GM21423 (cell line): ENCODE measurements at regions not wholly inside any gene's neighbourhood (a gene's known extent, or its start where the extent isn't known, plus 50 kb on each side); places are given as distances from the start of the nearest gene placed in this dataset.

Source experiments
- ATAC-seq: cut with Tn5 transposase; IDR thresholded peaks from one replicate; pipeline ENCODE4 v1.9.1; 2021; ENCODE audit warnings: mild to moderate bottlenecking, moderate library complexity; ENCODE audit not compliant: unreplicated experiment

DNA sequence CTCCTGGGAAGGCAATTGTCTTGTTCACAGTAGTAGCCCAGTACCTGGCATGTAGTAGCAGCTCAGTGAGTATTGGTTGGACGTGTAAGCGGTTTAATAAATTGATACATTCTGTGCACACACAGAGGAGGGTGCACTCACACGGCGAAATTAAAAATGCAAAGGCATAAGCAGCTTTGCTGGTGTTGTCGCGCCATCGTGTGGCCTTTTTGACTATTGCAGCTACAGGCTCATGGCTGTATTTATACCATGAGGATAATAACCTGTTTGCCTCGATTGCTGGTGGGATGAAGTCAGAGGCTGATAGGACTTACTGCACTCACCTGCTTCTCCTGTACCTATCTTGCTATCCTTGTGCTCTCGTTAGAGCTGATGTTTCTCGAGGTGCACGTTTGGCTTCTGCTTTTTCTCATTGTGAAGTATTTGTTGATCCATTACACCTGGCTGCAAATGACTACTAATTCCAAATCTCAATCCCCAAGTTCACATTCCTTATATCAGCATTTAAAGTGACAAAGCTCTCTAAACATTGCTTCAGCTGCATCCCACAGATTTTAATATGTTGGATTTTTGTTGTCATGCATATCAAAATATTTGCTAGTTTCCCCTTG, 61.5 kb downstream of the TBXT start:
- ATAC-seq: peak; percentile 87

DNA sequence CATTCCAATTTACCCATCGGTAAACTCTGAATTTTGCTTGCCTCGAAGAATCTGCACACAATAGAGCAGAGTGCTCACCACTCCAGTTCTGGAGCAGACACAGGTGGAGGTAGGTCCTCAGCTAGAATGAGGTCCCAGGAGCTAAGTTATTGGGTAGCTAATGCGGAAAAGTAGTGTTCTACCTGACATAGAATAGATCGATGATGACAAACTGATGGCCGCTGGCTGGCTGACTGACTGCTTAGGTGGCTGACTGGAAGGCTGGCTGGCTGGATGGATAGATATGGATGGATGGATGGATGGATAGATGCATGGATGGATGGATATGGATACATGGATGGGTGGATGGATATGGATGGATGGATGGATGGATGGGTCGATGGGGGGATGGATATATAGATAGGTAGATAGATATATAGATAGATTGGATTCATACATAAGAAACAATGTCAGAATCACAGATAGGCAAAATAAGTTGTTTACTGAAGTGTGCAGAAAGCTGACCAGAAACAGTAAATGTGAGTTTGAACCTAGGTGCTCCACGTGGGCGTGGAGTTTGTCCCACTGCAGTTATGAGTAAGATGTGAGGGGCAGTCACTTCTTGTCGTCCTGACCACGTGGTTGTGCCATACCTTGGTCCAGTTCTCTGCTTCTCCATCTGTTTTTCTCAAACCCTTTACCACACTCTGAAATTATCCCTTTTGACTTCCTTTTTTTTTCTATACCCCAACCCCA, 62.1 kb downstream of the TBXT start:
- ATAC-seq: no peak

DNA sequence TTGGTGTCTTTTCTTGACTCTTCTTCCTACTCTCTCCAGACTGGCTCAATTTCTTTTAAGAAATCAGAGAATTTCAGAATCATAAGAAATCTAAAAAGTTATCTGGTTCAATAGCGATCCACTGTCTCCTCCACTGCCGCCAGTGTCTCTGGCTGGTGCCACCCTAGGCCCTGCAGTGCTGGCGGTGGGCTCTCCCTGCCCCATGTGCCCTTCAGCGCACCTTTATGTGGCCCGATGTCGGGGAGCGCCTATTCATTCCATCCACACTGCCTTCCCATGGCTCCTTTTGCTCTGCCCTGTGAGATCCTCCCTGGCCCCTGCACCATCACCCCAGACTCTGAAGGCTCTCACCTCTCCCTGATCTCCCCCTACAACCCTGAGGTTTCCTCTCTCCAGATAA, 62.8 kb downstream of the TBXT start:
- no peak for ATAC-seq

DNA sequence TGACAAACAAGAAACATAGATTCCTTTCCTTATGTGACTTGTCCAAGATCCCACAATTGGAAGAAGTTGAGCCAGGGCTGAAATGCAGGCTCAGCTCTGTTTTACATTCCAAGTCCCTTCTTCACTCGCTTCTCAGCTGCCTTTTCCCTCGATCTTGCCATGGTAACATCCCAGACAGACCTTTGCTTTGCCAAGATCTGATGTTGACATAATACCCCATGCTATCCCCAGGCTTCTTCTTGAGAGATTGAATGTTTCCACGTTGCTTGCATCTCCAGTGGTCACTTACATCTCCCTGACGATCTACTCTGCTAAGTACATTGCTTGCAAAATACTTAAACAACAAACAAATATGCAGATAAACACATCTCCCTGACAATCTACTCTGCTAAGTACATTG, 63.5 kb downstream of the TBXT start:
- ATAC-seq: no peak

DNA sequence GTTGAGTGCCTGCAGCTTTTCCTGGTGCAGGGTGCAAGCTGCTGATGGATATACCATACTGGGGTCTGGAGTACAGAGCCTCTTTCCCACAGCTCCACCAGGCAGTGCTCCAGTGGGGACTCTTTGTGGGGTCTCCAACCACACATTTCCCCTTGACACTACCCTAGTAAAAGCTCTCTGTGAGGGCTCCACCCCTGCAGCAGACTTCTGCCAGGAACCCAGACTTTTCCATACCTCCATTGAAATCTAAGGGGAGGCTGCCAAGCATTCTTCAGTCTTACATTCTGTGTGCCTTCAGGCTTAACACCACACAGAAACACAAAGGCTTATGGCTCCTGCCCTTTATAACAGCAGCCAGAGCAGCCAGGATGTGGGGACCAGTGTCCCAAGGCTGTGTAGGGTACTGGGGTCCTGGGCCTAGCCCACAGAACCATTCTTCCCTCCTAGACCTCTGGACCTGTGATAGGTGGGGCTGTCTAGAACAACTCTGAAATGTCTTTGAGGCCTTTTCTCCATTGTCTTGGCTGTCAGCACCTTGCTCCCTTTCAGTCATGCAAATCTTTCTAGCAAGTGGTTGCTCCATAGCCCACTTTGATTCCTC, 65.7 kb downstream of the TBXT start:
- no peak for ATAC-seq

DNA sequence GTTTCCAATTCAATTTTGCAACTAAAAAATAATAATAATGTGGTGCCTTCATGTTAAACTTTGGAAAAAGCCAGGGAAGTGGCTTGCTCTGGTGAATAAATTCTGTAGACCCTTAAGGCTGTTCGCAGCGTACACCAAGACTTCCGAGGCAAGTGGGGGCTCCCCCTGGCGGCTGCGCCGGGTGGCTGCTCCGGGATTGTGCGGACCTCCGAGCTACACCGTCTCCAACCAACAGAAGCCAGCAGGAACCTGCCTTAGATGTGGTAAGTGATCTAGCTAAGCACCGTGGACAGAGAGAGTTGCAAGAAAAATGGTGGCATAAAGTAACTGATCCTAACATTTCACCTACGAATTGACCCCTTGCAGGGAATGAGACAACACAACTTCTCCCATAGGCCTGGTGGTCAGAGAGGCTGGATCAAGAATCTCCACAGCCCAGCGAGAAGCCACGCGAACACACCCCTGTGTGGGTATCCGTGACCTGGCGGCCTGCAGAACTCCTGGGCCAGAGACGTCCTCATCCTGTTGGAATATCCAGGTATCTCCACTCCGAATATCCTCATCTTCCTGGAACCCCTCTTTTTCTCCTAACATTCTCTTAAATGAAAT, 69.6 kb downstream of the TBXT start:
- ATAC-seq: no peak

DNA sequence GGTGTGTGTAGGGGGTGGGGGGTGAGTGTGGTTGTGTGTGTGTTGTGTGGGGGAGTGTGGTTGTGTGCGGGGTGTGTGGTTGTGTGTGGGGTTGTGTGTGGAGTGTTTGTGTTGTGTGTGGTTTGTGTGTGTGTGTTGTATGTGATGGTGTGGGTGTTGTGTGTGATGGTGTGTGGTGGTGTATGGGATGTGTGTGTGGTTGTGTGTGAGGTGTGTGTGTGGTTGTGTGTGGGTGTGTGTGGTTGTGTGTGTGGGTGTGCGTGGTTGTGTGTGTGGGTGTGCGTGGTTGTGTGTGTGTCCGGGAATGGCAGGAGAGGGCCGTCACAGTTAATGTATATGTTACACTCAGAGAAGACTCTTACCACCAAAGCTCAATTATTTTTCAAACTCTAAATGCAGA, 79.8 kb downstream of the TBXT start:
- no peak for ATAC-seq

DNA sequence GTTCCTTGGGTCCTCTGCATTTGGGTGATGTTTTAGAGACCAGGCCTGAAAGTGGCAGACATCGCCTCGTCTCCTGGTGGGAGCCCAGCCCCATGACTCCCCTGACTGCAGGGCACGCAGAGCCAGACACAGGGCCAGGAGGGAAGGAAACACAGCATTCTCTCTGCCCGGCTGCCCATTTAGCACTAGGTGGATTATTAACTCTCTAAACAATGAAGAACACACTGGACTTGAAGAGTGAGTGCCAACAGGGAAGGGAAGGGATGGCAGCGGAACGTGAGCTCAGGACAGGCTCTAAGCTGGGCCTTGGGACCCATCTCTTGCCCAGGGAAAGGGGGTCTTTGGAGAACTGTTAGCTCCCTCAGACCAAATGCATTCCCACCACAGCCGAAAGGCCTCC, 80.4 kb downstream of the TBXT start:
- ATAC-seq: no peak

DNA sequence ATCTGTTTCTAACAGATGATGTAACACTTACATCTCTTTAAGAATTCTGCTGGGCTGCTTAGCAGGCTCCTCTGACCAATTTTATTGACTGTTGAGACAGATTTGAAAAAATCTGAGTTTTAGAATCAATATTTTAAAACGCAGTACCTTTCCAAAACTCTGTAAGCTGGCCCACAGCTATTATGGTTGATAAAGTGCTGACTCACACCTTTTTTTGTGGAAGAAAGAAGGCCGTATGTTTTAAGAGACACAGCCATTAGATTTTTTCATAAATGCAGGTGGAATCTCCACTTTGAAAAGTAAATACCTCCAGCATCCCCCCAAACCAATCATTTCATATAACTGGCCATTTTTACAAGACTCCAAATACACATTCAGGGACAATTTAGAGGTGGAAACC, 82.2 kb downstream of the TBXT start:
- ATAC-seq: no peak

DNA sequence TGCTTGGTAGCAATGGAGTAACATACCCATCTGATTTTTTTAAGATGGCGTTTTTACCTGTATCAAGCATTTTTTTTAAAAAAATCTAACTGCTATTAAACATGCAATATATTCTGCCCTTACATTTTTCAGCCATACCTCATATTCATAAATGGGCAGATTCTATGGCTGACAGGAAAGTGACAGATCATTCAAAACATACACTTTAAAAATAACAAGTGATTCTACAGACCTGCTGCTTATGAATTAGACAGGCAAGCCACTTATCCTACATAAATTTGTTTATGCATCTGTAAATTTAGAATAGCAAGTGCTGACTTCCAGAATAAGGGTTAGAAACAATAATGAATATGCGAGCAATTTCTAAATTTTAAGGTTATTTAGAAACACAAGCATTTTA, 82.7 kb downstream of the TBXT start:
- no peak for ATAC-seq

DNA sequence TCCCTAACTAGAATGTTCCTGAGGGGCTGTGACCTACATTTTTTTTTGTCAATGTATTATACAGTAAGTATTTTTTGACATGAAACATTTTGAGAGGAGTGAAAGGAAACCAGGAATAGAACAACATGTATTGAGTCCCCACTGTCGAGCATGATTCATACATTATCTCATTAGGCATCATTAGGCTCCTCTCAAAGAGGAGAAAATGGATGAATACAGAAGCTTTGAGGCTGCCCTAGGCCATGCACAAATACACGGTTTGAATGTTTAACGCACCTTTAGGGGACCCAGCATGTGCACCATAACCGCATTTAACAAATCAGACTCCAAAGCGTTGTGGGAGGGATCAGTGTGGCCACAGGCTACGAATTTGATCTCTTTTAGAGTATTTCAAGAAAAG, 87.8 kb downstream of the TBXT start:
- ATAC-seq: no peak

DNA sequence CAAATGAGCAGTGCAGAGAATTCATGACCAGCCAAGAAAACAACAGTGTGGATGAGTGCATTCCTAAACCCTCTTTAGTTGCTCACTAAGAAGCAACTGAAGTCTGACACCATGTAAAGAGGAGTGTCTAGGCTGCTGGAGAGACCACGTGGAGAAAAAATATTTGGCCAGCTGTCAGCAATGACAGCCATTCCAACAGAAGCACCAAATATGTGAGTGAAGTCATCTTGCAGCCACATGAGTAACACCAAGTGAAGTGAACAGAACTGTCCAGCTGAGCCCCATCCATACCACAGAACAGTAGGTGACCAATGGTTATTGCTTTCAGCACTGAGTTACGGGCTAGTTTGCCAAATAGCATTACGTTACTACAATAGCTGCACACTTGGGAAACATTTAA, 89.4 kb downstream of the TBXT start:
- ATAC-seq: no peak

DNA sequence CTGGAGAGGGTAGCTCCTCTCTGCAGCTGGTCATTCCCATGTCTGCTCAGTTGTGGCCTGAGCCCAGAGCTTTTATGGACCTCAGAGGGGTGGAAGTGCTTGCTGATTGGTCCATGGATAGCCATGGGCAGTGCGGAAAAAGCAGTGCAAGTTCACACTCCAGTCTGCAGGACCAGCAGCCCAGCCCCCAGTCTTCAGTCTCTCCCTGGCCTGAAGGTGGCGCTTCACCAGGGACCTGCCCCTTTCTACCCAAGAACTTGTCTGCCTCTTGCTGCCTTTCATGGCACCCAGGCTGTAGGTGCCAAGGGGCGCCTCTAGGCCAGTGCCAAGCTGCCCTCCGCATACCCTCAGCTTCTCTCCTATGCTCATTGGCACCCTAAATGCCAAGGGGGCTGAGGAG, 91.0 kb downstream of the TBXT start:
- no peak for ATAC-seq

DNA sequence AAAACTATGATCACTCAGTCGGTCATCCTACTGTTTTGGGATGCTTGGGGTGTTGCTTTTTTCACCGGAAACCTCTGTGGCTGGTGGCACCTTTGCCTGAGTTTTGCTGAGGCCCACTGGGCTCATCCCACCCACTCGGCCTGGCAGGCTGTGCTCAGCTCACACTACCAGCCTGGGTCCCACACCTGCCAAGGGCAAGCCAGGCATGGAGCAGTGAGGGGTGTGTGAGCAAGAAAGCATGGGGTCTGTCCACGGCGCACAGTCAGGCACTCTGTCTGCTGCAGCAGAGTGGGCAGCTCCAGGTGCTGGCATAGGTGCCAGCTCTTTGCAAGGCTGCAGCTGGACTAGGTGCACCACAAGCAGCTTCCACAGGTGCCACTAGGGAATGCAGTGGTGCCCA, 91.7 kb downstream of the TBXT start:
- ATAC-seq: no peak

DNA sequence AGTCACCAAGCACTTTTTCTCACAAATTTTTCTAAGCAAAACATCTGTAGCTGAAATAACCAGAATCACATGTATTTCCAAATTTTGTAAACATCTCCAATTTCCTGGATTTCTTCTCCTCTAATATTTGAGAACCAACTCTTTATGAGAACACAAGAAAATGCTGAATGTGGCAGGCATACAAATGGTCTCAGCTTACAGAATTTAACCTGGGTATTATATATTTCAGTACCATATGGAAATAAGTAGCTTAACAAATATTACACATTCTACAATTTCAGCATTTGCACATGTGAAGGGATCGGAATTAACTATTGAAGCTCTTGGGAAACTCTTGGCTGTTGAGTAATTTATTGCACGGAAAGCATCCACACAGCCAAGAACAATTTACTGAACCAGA, 92.5 kb downstream of the TBXT start:
- no peak for ATAC-seq

DNA sequence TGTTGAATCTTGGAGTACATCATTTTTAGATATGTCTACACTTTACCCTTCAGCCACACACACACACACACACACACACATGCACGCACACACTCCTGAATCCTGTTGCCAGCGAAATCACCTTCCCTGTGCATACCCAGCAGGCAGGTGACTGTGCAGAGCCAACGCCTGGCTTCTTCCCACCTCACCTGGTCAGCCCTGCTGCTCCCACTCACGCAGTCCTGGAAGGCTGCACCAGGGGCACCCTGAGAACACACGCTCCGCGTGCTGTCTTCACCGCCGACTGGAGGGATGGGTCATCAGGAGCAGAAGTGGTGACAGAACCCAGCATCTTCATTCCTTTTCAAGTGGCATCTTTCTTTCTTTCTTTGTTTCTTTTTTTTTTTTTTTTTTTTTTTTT, 94.6 kb downstream of the TBXT start:
- ATAC-seq: no peak

DNA sequence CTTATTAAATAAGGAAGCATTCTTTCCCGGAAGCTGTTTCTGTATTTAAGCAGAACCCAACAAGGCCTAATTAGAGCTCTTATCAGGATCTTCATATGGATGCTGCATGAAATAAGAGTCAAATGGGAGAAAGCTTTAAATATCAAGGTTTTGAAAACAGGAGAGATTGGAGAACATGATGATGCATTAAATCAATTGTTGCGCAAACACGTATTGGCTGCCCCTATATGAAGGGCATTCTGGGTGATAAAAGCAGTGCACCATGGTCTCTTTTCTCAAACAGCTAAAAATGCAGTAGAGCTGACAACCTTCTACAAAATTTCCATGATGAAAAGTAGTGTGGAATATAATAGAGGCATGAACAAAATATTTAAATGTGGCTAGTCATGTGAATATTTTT, 98.9 kb downstream of the TBXT start:
- no peak for ATAC-seq

DNA sequence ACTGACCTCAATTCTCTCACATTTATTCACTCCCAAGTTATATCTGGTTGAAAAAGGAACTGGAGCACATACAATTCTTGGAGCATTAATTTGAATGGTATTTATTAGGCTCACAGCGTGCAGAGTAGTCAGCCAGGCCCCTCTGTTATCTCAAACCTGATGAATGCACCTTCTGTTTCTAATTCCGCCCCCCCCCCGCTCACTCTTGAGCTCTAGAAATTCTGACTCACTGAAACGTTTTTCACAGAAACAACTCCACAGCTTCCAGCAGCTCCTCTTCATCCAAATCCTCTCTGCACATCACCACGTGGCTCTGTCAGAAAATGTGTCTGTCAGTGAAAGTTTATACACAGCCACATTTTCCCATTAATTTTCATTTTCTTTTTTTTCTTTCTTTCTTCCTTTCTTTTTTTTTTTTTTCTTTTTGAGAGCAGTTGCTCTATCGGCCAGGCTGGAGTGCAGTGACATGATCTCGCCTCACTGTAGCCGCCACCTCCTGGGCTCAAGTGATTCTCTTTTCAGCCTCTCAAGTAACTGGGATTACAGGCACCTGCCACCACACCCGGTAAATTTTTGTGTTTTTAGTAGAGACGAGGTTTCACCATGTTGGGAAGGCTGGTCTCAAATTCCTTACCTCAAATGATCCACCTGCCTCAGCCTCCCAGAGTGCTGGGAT, 109.4 kb downstream of the TBXT start:
- ATAC-seq: no peak

DNA sequence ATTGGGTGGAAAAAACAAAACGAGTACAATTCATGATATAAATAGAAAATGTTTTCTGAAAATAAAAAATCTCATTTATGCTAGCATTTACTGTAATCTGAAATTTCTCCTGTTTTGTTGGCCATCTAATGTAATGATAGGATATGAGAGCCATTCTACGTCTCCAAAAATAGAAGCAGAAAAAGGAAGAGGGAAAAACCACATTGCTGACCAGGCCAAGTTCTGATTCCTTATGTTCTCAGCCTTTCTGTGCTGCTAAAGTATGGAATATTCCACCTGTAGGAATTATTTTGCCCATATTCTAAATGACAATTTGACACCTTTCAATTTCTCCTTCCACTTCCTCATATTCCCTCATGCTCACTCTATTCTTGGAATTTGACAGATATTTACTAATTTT, 110.2 kb downstream of the TBXT start:
- ATAC-seq: no peak

DNA sequence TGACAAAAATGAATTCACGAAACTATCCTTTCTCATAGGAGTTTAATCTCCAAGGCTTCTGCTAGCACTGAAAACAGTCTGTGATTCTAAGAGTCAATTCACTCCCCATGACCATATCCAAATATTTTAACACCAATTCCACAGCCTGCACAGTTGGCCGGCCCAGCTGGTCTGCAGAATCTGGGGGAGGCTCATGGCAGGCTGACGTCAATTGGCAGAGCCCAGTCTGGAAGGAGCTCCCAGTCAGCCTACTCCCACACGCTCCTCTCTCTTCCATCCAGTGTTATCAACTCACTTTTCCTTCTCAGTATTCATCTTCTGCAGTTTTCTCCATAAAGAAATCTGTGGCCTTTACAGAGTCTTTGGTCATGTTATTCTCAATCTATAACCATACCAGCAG, 111.0 kb downstream of the TBXT start:
- ATAC-seq: no peak

DNA sequence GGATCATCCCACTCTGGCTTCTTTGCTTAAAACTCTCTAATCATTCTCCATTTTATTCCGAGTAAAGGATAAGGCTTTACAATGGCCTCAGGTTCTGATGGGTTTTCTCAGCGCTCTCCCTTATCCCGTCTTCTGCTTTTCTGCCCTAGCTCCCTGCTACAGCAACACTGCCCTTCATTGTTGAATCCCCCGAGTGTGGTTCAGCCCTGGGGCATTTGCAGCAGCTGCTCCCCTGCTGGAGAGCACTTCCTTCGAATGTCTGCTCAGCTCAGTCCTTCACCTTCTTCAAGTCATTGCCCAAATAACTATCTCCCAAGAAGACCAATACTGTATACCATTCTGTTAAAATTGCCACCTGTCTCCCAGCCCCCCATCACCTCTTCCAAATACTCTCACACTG, 111.8 kb downstream of the TBXT start:
- no peak for ATAC-seq

DNA sequence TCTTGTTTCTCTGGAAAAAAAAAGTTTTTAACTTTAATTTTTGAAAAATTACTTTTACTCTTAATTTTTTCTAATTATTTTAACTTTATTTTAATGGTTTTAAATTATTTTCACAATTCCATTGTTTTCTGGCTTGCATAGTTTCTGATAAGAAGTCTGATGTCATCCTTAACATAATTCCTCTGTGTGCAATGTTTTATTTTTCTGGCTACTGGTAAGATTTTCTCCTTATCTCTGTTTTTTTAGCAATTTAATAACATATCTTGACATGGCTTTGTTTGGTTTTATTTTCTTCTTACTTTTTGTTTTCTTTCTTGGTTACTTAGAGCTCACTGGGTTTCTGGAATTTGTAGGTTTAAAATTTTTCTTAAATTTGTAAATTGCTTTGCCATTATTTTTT, 114.8 kb downstream of the TBXT start:
- ATAC-seq: no peak
